ENCODE measurements at regions not wholly inside any gene's neighbourhood (a gene's known extent, or its start where the extent isn't known, plus 50 kb on each side); places are given as distances from the start of the nearest gene placed in this dataset.

GRCh38 chrX:6852869-6853268 is 294.6 kb upstream of the STS start:
- H3K9me3 ChIP-seq (ENCODE audit: low read depth): no peaks in the 10 kb centered on the region
- H3K36me3 ChIP-seq: no peaks in the 10 kb centered on the region
- H3K4me1 ChIP-seq (ENCODE audit: low read depth): peaks cover 16% of the 10 kb centered on the region
- DNase-seq (ENCODE audit: low read depth in 1 of 2, low spot score in 1 of 2): no peak
- TF ChIP-seq, protein P1, sequence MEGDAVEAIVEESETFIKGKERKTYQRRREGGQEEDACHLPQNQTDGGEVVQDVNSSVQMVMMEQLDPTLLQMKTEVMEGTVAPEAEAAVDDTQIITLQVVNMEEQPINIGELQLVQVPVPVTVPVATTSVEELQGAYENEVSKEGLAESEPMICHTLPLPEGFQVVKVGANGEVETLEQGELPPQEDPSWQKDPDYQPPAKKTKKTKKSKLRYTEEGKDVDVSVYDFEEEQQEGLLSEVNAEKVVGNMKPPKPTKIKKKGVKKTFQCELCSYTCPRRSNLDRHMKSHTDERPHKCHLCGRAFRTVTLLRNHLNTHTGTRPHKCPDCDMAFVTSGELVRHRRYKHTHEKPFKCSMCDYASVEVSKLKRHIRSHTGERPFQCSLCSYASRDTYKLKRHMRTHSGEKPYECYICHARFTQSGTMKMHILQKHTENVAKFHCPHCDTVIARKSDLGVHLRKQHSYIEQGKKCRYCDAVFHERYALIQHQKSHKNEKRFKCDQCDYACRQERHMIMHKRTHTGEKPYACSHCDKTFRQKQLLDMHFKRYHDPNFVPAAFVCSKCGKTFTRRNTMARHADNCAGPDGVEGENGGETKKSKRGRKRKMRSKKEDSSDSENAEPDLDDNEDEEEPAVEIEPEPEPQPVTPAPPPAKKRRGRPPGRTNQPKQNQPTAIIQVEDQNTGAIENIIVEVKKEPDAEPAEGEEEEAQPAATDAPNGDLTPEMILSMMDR (IDR thresholded peaks at IDR 0.05; ENCODE audit: low read depth, low read length): no peak
- H3K27me3 ChIP-seq: no peaks in the 10 kb centered on the region
- no peak overlapping the region for H3K27ac ChIP-seq
- no peak overlapping the region for H3K4me3 ChIP-seq

DNA sequence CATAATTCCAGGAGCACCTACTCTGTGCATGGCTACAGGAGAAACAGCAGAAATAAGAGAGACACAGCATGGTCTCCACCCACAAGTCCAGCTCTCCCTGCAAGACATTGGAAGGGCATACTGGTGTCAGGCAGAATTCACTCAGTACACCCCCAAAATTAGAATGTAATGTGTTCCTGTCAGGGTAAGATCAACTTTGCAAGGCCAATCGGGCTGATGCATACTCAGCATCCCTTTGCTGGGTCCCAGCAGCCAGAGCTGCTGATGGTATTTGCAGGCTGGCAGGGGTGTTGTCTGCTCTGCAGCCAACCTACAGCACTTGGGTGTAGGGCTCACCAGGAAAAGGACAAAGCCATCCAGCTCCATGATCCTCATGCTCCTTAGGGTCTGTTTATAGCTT is 295.4 kb upstream of the STS start:
- Histone ChIP-seq H3K9me3 (ENCODE audit: low read depth) (no peaks in the 10 kb centered on the region), H3K4me1 (ENCODE audit: low read depth) (peaks cover 16% of the 10 kb centered on the region), H3K36me3 (no peaks in the 10 kb centered on the region), H3K4me3 (no peak overlapping the region), H3K27ac (no peak overlapping the region), H3K27me3 (no peaks in the 10 kb centered on the region)
- TF ChIP-seq, protein P1 (IDR thresholded peaks at IDR 0.05; ENCODE audit: low read depth, low read length): no peak
- no peak for DNase-seq (ENCODE audit: low read depth in 1 of 2, low spot score in 1 of 2)

DNA sequence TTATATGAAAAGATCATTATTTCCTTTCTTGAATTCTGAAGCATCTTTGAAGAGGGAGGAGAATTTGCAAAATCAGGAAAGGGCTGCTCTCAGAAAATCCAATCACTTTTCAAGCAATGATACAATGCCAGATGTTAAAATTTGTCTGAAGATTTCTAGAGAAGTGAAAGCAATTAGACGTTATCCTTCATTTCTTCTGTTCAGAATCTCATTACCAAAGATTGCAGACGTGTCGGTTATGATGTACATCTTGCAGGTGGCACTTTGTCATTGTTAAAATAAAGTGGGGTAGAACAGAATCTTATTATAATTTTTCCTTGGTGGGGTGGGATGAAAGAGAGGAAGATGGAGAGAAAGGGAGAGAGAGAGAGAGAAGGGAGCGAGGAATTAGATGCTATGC is 296.4 kb upstream of the STS start:
- no peaks in the 10 kb centered on the region for H3K36me3 ChIP-seq
- H3K9me3 ChIP-seq (ENCODE audit: low read depth): no peaks in the 10 kb centered on the region
- TF ChIP-seq, protein P1 (IDR thresholded peaks at IDR 0.05; ENCODE audit: low read depth, low read length): no peak
- DNase-seq (ENCODE audit: low read depth in 1 of 2, low spot score in 1 of 2): no peak
- H3K4me1 ChIP-seq (ENCODE audit: low read depth): peaks cover 16% of the 10 kb centered on the region
- H3K27ac ChIP-seq: no peak overlapping the region
- no peaks in the 10 kb centered on the region for H3K27me3 ChIP-seq
- H3K4me3 ChIP-seq: no peak overlapping the region

DNA sequence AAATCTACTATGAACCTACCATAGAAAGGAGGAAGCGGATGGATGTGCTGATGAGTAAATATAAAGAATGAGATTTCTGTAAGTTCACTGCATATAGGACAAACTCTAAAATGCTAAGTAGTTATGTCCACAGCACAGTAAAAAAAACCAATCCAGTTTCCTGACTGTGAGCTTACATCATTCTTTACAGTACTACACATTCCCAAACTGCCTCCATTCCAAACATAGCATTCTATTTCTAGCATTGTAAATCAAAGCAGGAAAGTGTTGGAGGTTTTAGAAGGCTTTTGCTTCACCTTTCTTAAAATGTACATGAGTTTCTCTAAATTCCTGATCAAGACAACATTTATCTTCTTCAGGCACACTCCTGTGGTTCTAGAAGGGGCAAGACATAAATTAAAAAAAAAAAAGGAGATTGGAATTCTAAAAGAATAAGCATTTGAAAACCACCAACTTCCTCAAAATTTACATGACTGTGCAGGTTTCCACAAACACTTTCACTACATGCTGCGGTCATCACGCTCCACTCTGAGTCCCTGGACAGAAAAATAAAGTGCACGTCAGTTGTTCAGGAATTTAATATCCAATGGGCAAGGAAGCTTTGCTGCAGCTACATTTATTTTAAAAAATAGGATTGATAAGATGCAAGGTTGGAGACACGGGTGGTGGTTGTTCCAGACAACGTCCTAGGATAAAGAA is 297.6 kb upstream of the STS start:
- Histone ChIP-seq H3K27ac (peak overlapping the region; percentile 81), H3K27me3 (no peaks in the 10 kb centered on the region), H3K9me3 (ENCODE audit: low read depth) (no peaks in the 10 kb centered on the region), H3K4me3 (no peak overlapping the region), H3K36me3 (no peaks in the 10 kb centered on the region), H3K4me1 (ENCODE audit: low read depth) (peaks cover 16% of the 10 kb centered on the region)
- TF ChIP-seq, protein P1 (IDR thresholded peaks at IDR 0.05; ENCODE audit: low read depth, low read length): no peak
- DNase-seq (ENCODE audit: low read depth in 1 of 2, low spot score in 1 of 2): peak in 1 of 2 donors; percentile 63

- no peaks in the 10 kb centered on the region for H3K4me1 ChIP-seq (ENCODE audit: low read depth)
- no peak for DNase-seq (ENCODE audit: low read depth in 1 of 2, low spot score in 1 of 2)
- H3K4me3 ChIP-seq: no peak overlapping the region
- TF ChIP-seq, protein P1 (IDR thresholded peaks at IDR 0.05; ENCODE audit: low read depth, low read length): no peak
- H3K27me3 ChIP-seq: no peaks in the 10 kb centered on the region
- H3K27ac ChIP-seq: no peak overlapping the region
- H3K36me3 ChIP-seq: no peaks in the 10 kb centered on the region
- H3K9me3 ChIP-seq (ENCODE audit: low read depth): no peaks in the 10 kb centered on the region
Observed at GRCh38 chrX:6832619-6833018, 297.7 kb upstream of the VCX3A start.
